Sigmoid colon (tissue), 6 donors: ENCODE measurements at regions not wholly inside any gene's neighbourhood (a gene's known extent, or its start where the extent isn't known, plus 50 kb on each side); places are given as distances from the start of the nearest gene placed in this dataset.

Experiments
- DNase-seq: peaks from one replicate; pipeline ENCODE4 v3.0.0-alpha.2; 2019
- H3K27ac ChIP-seq, 4 donors: fragments of 200-600 bp; sonication (generic); one replicate each; pipeline ENCODE4 v1.5.1; 2016 to 2019; ENCODE audit warnings: mild to moderate bottlenecking in 1 of 4
- H3K27me3 ChIP-seq, 3 donors: fragments of 200-600 bp; sonication (generic); one replicate each; pipeline ENCODE4 v1.5.1; 2019; ENCODE audit warnings: mild to moderate bottlenecking in 1 of 3
- H3K36me3 ChIP-seq, 4 donors: fragments of 200-600 bp; sonication (generic); one replicate each; pipeline ENCODE4 v1.5.1; 2016 to 2019
- H3K4me1 ChIP-seq, 4 donors: fragments of 200-600 bp; sonication (generic); one replicate each; pipeline ENCODE4 v1.5.1; 2017 to 2019
- H3K4me3 ChIP-seq, 4 donors: fragments of 200-600 bp; sonication (generic); one replicate each; pipeline ENCODE4 v1.5.1; 2017 to 2019; ENCODE audit warnings: mild to moderate bottlenecking in 2 of 4, moderate library complexity in 1 of 4
- H3K9me3 ChIP-seq, 4 donors: fragments of 200-600 bp in 3 of 4; sonication (generic) in 3 of 4; one replicate each; pipeline versions ENCODE4 v1.5.1 to v1.6.1; 2013 to 2019
- EP300 ChIP-seq, 4 donors: sonication (generic); formaldehyde crosslinking; IDR thresholded peaks; one replicate each; pipeline ENCODE4 v1.6.1; 2017; ENCODE audit warnings: antibody characterized with exemption in 4 of 4
- POLR2A ChIP-seq, 2 donors: fragments of 450-650 bp; IDR thresholded peaks; one replicate each; pipeline ENCODE4 v1.6.1; 2016; ENCODE audit warnings: antibody characterized with exemption in 2 of 2, mild to moderate bottlenecking in 2 of 2, moderate library complexity in 2 of 2
- POLR2AphosphoS5 ChIP-seq, 4 donors: sonication (generic); formaldehyde crosslinking; IDR thresholded peaks; one replicate each; pipeline ENCODE4 v1.6.1; 2017; ENCODE audit warnings: antibody characterized with exemption in 4 of 4
- WGBS, 2 donors: extraction: QIAGEN DNeasy Blood & Tissue Kit; methylation state at CpG; one replicate each; pipeline ENCODE4 v1.1.7; 2013; 5-methylcytosine and 5-hydroxymethylcytosine counted together
- intact Hi-C: fragments of 100-400 bp; cut with DNase I; formaldehyde crosslinking; loops from one replicate; pipeline ENCODE4 v1.15.1; 2023
- TF ChIP-seq, protein P1 (sequence below), 4 experiments: fragments of 450-650 bp in 3 of 4; fragments of 200-600 bp in 1 of 4; IDR thresholded peaks; one replicate each; pipeline ENCODE4 v1.5.1; 2016 to 2019; ENCODE audit warnings: antibody characterized with exemption in 4 of 4, mild to moderate bottlenecking in 3 of 4, moderate library complexity in 2 of 4
- donor health status: healthy with polysubstance abuse.
- donor health status: healthy.

DNA sequence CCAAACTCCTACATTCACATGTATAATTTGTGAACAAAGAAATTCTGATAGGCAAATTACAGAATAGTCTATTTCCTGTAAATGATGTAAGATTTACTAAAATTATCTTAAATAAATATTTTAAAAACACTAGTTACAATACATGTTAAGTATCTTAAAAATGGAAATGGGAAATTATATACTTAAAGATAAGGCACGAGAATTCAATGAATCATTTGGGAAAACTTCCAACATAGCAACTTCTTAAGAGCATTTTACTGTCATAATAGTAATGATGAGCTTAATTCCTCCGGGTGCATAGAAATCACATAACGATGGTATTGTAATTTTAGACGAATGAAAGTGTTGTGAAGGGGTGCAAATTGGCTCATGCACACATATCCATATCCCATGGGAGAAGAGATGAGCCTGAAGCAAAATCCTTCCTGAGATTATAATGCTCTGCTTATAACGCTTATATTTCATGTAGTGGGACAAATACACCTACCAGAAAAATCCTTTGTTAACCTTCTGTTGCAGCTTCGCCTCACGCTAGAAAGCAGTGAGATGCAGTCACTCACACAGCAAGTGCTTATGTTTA, 873.5 kb downstream of the PDHA2 start:
- Histone ChIP-seq H3K27ac (no peak overlapping the region), H3K9me3 (no peaks in the 10 kb centered on the region), H3K27me3 (no peaks in the 10 kb centered on the region), H3K4me1 (no peaks in the 10 kb centered on the region), H3K4me3 (no peak overlapping the region), H3K36me3 (no peaks in the 10 kb centered on the region)
- no peak for DNase-seq
- intact Hi-C loops: no loop called here
- TF ChIP-seq, protein P1, sequence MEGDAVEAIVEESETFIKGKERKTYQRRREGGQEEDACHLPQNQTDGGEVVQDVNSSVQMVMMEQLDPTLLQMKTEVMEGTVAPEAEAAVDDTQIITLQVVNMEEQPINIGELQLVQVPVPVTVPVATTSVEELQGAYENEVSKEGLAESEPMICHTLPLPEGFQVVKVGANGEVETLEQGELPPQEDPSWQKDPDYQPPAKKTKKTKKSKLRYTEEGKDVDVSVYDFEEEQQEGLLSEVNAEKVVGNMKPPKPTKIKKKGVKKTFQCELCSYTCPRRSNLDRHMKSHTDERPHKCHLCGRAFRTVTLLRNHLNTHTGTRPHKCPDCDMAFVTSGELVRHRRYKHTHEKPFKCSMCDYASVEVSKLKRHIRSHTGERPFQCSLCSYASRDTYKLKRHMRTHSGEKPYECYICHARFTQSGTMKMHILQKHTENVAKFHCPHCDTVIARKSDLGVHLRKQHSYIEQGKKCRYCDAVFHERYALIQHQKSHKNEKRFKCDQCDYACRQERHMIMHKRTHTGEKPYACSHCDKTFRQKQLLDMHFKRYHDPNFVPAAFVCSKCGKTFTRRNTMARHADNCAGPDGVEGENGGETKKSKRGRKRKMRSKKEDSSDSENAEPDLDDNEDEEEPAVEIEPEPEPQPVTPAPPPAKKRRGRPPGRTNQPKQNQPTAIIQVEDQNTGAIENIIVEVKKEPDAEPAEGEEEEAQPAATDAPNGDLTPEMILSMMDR (IDR thresholded peaks at IDR 0.05): no peak
- TF ChIP-seq POLR2A (IDR thresholded peaks at IDR 0.05) (no peak), POLR2AphosphoS5 (IDR thresholded peaks at IDR 0.05) (no peak), EP300 (IDR thresholded peaks at IDR 0.05) (no peak)
- WGBS, 2 donors: 79 to 80% methylated on average over 7 of the region's 7 CpGs

GRCh38 chr4:96729641-96730040, 889.7 kb downstream of the PDHA2 start:
- Histone ChIP-seq H3K4me3 (no peak overlapping the region), H3K27me3 (no peaks in the 10 kb centered on the region), H3K27ac (no peak overlapping the region), H3K4me1 (no peaks in the 10 kb centered on the region), H3K36me3 (no peaks in the 10 kb centered on the region), H3K9me3 (no peaks in the 10 kb centered on the region)
- DNase-seq: no peak
- intact Hi-C loops: no loop called here
- TF ChIP-seq EP300 (IDR thresholded peaks at IDR 0.05): no peak
- TF ChIP-seq POLR2A (IDR thresholded peaks at IDR 0.05): no peak
- TF ChIP-seq, protein P1 (IDR thresholded peaks at IDR 0.05): no peak
- no peak for TF ChIP-seq POLR2AphosphoS5 (IDR thresholded peaks at IDR 0.05)

GRCh38 chr4:96730432-96730831, 890.5 kb downstream of the PDHA2 start:
- no peaks in the 10 kb centered on the region for H3K4me1 ChIP-seq
- no peaks in the 10 kb centered on the region for H3K27me3 ChIP-seq
- H3K27ac ChIP-seq: no peak overlapping the region
- TF ChIP-seq POLR2AphosphoS5 (IDR thresholded peaks at IDR 0.05) (no peak), EP300 (IDR thresholded peaks at IDR 0.05) (no peak), POLR2A (IDR thresholded peaks at IDR 0.05) (no peak)
- TF ChIP-seq, protein P1 (IDR thresholded peaks at IDR 0.05): no peak
- H3K4me3 ChIP-seq: no peak overlapping the region
- DNase-seq: no peak
- no peaks in the 10 kb centered on the region for H3K9me3 ChIP-seq
- whole genome bisulfite sequencing, 2 donors: 80 to 82% methylated on average over 3 of the region's 3 CpGs
- intact Hi-C loops: no loop called here
- no peaks in the 10 kb centered on the region for H3K36me3 ChIP-seq

GRCh38 chr4:96736352-96736889, 896.5 kb downstream of the PDHA2 start:
- H3K4me3 ChIP-seq: no peak overlapping the region
- no peaks in the 10 kb centered on the region for H3K9me3 ChIP-seq
- intact Hi-C loops: no loop called here
- no peak for DNase-seq
- no peak for TF ChIP-seq EP300 (IDR thresholded peaks at IDR 0.05)
- TF ChIP-seq, protein P1 (IDR thresholded peaks at IDR 0.05): no peak
- TF ChIP-seq POLR2AphosphoS5 (IDR thresholded peaks at IDR 0.05): no peak
- TF ChIP-seq POLR2A (IDR thresholded peaks at IDR 0.05): no peak
- 68 to 81% methylated on average over 2 of the region's 2 CpGs for WGBS, 2 donors
- no peaks in the 10 kb centered on the region for H3K27me3 ChIP-seq
- no peaks in the 10 kb centered on the region for H3K4me1 ChIP-seq
- no peak overlapping the region for H3K27ac ChIP-seq
- no peaks in the 10 kb centered on the region for H3K36me3 ChIP-seq

DNA sequence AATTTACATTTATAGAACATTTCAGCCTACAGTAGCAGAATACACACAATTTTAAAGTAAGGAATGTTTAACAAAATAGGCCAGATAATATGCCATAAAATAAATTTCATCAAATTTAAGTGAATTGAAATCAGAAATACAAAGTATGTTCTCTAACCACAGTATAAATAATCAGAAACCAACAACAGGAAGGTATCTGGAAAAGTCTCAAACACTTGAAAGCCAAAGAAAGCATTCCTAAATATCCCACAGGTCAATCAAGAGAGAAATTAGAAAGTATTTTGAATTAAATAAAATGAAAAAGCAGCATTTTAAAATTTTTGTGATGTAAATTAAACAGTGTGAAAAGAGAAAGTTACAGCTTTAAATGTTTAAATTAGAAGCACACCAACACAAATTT, 899.2 kb downstream of the PDHA2 start:
- intact Hi-C loops: no loop called here
- no peaks in the 10 kb centered on the region for H3K27me3 ChIP-seq

More for the DNA sequence above, 899.2 kb downstream of the PDHA2 start:
- Histone ChIP-seq H3K27ac (no peak overlapping the region), H3K36me3 (no peaks in the 10 kb centered on the region), H3K9me3 (peaks cover 0 to 3% (median 0%) of the 10 kb centered on the region in 4 donors), H3K4me3 (no peak overlapping the region), H3K4me1 (no peaks in the 10 kb centered on the region)
- no peak for DNase-seq
- TF ChIP-seq POLR2AphosphoS5 (IDR thresholded peaks at IDR 0.05): no peak
